GM19328 (cell line): ENCODE measurements at regions not wholly inside any gene's neighbourhood (a gene's known extent, or its start where the extent isn't known, plus 50 kb on each side); places are given as distances from the start of the nearest gene placed in this dataset.

Source experiments
- ATAC-seq: cut with Tn5 transposase; IDR thresholded peaks from one replicate; pipeline ENCODE4 v1.9.1; 2021; ENCODE audit warnings: mild to moderate bottlenecking, moderate library complexity; ENCODE audit not compliant: unreplicated experiment

- no peak for ATAC-seq
Measured at GRCh38 chr10:78771808-78772455, 296.8 kb upstream of the ZMIZ1 start.

GRCh38 chr10:78772486-78772885, 296.3 kb upstream of the ZMIZ1 start:
- no peak for ATAC-seq

- ATAC-seq: no peak
Measured at GRCh38 chr10:78772986-78773530, 295.7 kb upstream of the ZMIZ1 start.

DNA sequence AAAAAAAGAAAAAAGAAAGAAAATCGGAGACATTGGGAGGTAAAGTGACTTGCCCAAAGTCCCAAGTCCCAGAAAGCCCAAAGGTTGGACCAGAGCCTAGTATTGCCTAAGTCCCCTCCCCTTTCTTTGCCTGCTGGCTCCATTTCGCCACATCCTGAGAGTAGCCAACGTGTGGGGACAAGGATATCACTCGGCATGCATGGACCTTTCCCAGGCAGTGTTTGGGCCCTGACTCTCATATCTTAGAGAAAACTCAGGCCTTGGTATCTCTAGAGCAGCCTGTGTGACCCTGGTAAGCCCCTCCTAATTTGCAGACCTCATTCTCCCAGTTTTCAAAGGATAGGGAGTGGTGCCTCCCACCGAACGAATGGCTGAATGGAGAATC, 294.2 kb upstream of the ZMIZ1 start:
- ATAC-seq: no peak

GRCh38 chr10:78774999-78775711, 293.6 kb upstream of the ZMIZ1 start:
- no peak for ATAC-seq

- no peak for ATAC-seq
Measured at GRCh38 chr10:78775891-78776290, 292.9 kb upstream of the ZMIZ1 start.

DNA sequence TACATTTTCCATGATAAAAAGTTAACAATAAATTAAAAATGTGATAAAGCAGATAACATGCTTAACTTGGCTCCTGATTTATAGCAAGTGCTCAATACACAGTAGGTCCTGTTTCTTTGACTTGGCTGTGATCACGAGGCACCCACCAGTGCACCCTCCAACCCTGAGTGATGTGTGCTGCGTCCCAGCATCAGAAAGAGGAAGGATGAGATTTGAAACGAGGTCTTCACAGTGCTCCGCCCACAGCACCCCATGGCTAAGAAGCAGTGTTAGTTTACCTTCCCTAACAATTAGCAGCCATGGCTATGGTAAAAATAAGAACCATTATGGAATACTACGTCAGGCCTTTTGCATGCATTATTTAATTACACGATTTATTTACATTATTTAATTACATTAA, 292.0 kb upstream of the ZMIZ1 start:
- ATAC-seq: no peak

DNA sequence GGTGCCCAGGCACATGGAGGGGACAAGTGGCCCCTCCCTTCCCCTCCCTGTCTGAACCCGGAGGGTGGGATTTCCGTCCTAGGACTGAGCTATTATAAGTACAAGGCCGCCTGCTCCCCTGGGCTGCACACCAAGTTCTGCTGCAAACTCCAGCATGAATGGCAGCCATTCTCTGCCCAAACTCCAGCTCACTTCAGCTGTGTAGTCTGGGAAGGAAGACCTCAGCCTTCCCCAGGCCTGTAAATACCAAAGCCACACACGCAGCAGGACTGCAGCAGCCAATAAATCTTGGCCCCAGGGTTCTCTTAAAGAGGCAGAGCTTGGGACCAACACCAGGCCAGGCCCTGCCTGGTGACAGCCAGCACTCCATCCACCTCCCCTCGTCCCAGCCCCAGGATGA, 291.3 kb upstream of the ZMIZ1 start:
- no peak for ATAC-seq

DNA sequence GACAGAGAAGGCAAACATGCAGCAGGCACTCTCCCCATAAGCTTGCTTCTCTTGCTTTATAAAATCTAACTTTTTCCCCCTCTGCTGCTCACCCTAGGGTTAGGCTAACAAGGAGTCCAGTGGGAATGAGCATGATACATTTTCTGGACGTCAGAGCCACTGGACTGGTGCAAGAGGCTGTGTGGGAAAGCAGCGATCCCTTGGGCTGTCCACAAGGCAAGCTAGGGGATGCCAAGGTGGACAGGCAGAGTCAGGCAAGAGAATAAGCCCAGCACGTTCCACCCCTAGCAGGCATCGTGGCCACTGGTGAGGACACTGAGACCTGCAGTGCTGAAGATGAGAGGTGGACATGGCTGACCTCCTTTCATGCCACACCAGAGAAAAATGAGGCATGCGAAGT, 290.9 kb upstream of the ZMIZ1 start:
- no peak for ATAC-seq

GRCh38 chr10:78778444-78779338, 290.1 kb upstream of the ZMIZ1 start:
- no peak for ATAC-seq

GRCh38 chr10:78779339-78779955, 289.3 kb upstream of the ZMIZ1 start:
- ATAC-seq: no peak

DNA sequence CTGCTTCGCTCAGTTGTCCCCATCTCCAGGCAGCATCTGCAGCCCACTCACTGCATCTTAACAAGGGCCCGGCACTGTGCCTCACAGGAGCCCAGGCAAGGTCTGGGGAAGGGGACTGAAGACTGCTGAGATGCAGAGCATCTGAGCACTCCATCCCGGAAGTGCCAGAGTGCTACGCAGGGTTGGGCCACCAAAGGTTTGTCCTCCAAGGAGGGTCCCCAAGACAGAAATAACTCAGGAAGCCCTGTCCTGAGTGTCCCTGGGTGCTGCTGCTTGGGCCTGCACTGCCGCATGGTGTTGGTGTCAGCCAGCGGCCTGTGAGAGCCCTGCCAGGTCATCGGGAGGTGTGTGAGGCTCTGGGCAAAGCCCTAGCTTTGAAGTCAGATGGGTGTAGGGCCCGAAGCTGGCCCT, 288.2 kb upstream of the ZMIZ1 start:
- ATAC-seq: no peak

GRCh38 chr10:78781251-78781913, 287.4 kb upstream of the ZMIZ1 start:
- no peak for ATAC-seq

- no peak for ATAC-seq
Measured at GRCh38 chr10:78781991-78782390, 286.8 kb upstream of the ZMIZ1 start.

GRCh38 chr10:78782441-78782840, 286.3 kb upstream of the ZMIZ1 start:
- ATAC-seq: no peak

GRCh38 chr10:78783753-78784152, 285.0 kb upstream of the ZMIZ1 start:
- no peak for ATAC-seq

GRCh38 chr10:78784546-78784945, 284.2 kb upstream of the ZMIZ1 start:
- ATAC-seq: no peak

DNA sequence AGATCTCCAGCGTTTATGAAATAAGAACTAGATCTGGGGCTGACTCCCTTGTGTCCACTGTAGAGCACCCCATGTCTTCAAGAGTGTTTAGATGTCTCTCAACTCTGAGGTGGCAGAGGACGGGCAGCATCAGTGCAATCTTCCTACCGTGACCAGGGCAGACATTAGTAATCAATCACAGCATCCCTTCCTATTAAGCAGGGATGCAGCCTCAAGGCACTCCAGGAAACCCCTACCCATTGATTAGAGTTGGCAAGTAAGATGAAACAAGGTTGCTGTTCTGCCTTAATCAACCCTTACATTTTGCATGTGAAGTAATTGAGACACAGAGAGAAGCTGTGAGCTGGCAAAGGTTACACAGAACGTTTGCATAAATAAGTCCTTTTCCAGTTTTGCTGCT, 283.7 kb upstream of the ZMIZ1 start:
- ATAC-seq: no peak

DNA sequence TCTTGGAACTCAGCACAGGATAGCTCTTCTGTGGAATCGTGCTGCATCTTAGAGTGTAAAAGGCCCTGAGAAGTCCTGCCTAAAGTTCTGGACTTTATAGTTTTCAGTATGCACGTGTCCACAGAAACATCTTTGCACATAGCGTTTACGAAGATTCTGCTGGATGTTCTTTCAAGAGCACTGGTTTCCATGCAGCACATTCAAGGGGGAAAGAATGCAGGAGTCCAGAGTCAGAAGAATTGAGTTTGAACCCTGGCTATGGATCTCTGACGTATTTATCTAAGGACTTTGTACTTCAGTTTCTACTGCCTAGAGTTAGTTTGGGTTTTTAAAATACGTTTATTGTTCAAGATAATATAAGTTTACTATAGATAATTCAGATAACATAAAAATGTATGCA, 282.8 kb upstream of the ZMIZ1 start:
- no peak for ATAC-seq

GRCh38 chr10:78787125-78787524, 281.6 kb upstream of the ZMIZ1 start:
- no peak for ATAC-seq
